Prostate gland (tissue), 2 donors: ENCODE measurements at regions not wholly inside any gene's neighbourhood (a gene's known extent, or its start where the extent isn't known, plus 50 kb on each side); places are given as distances from the start of the nearest gene placed in this dataset.

ENCODE experiments used
- DNase-seq: peaks from one replicate; pipeline ENCODE4 v3.0.0-alpha.2; 2019; ENCODE audit warnings: low spot score
- H3K27ac ChIP-seq, 2 donors: fragments of 200-600 bp; sonication (generic); 2 replicates each; pipeline ENCODE4 v1.5.1; 2017 to 2019
- H3K27me3 ChIP-seq: fragments of 200-600 bp; sonication (generic); replicated peaks from 2 replicates; pipeline ENCODE4 v1.5.1; 2019; ENCODE audit not compliant: insufficient read depth
- H3K36me3 ChIP-seq, 2 donors: fragments of 200-600 bp; sonication (generic); 1 replicate in 1 of 2; 2 replicates in 1 of 2; pipeline versions ENCODE4 v1.5.1 to v1.8.1; 2017 to 2019
- H3K4me1 ChIP-seq: fragments of 200-600 bp; sonication (generic); replicated peaks from 2 replicates; pipeline ENCODE4 v1.5.1; 2019
- H3K4me3 ChIP-seq, 2 donors: fragments of 200-600 bp; sonication (generic); 2 replicates each; pipeline ENCODE4 v1.5.1; 2017 to 2019
- H3K9me3 ChIP-seq: fragments of 200-600 bp; sonication (generic); 2 replicates; pipeline ENCODE4 v1.5.1; 2017
- CTCF ChIP-seq, 4 experiments: fragments of 200-600 bp in 2 of 4; fragments of 450-650 bp in 2 of 4; sonication (generic) in 2 of 4; IDR thresholded peaks; 1 replicate in 3 of 4; 2 replicates in 1 of 4; pipeline ENCODE4 v1.5.1; 2016 to 2019; ENCODE audit warnings: antibody characterized with exemption in 4 of 4, mild to moderate bottlenecking in 2 of 4, moderate library complexity in 2 of 4
- POLR2A ChIP-seq: fragments of 450-650 bp; IDR thresholded peaks from one replicate; pipeline ENCODE4 v1.6.1; 2016; ENCODE audit warnings: antibody characterized with exemption, mild to moderate bottlenecking
- POLR2AphosphoS5 ChIP-seq: sonication (generic); formaldehyde crosslinking; IDR thresholded peaks from one replicate; pipeline ENCODE4 v1.6.1; 2017; ENCODE audit warnings: antibody characterized with exemption
- WGBS: methylation state at CpG from one replicate; pipeline ENCODE4 v1.1.5; 2018; 5-methylcytosine and 5-hydroxymethylcytosine counted together
- intact Hi-C: fragments of 100-400 bp; cut with DNase I; formaldehyde crosslinking; loops from one replicate; pipeline ENCODE4 v1.14.2; 2022

- Histone ChIP-seq H3K27me3 (peaks cover 14% of the 10 kb centered on the region), H3K27ac (no peak overlapping the region), H3K4me3 (no peak overlapping the region), H3K4me1 (no peaks in the 10 kb centered on the region), H3K9me3 (no peaks in the 10 kb centered on the region), H3K36me3 (no peaks in the 10 kb centered on the region)
- intact Hi-C loops: loop anchor here (2.0 kb wide), 1 partner anchor 259 kb away; the partner anchor contains the start of gene OLFM1
- 35% methylated on average over 23 of the region's 23 CpGs for WGBS
- DNase-seq: no peak
- TF ChIP-seq POLR2AphosphoS5 (no peak), CTCF (IDR thresholded peaks at IDR 0.05) (no peak), POLR2A (no peak)
These were observed 133.7 kb upstream of the PPP1R26 start for GRCh38 chr9:135345775-135346433.

- peaks cover 14% of the 10 kb centered on the region for H3K27me3 ChIP-seq
- no peaks in the 10 kb centered on the region for H3K9me3 ChIP-seq
- no peak overlapping the region for H3K27ac ChIP-seq
- 57% methylated on average over 16 of the region's 16 CpGs for WGBS
- H3K4me1 ChIP-seq: no peaks in the 10 kb centered on the region
- no peaks in the 10 kb centered on the region for H3K36me3 ChIP-seq
- intact Hi-C loops: no loop called here
- H3K4me3 ChIP-seq: no peak overlapping the region
- no peak for DNase-seq
- TF ChIP-seq POLR2A (no peak), CTCF (IDR thresholded peaks at IDR 0.05) (no peak), POLR2AphosphoS5 (no peak)
These were observed 133.0 kb upstream of the PPP1R26 start for GRCh38 chr9:135346438-135347050.

GRCh38 chr9:135347461-135347860 is 132.1 kb upstream of the PPP1R26 start:
- TF ChIP-seq POLR2AphosphoS5 (no peak), POLR2A (no peak), CTCF (IDR thresholded peaks at IDR 0.05) (no peak)

GRCh38 chr9:135348076-135348787 is 131.3 kb upstream of the PPP1R26 start:
- H3K9me3 ChIP-seq: no peaks in the 10 kb centered on the region
- TF ChIP-seq POLR2A: no peak
- no peak for TF ChIP-seq POLR2AphosphoS5
- H3K27me3 ChIP-seq: peaks cover 14% of the 10 kb centered on the region
- intact Hi-C loops: no loop called here
- DNase-seq: no peak
- H3K4me1 ChIP-seq: no peaks in the 10 kb centered on the region
- no peak overlapping the region for H3K4me3 ChIP-seq
- H3K27ac ChIP-seq: no peak overlapping the region
- WGBS: 83% methylated on average over 22 of the region's 23 CpGs
- H3K36me3 ChIP-seq: no peaks in the 10 kb centered on the region

More at GRCh38 chr9:135347461-135347860, 132.1 kb upstream of the PPP1R26 start:
- H3K4me3 ChIP-seq: no peak overlapping the region
- peaks cover 14% of the 10 kb centered on the region for H3K27me3 ChIP-seq
- no peaks in the 10 kb centered on the region for H3K9me3 ChIP-seq
- DNase-seq: no peak
- H3K27ac ChIP-seq: no peak overlapping the region
- no peaks in the 10 kb centered on the region for H3K36me3 ChIP-seq
- WGBS: 82% methylated on average over 14 of the region's 14 CpGs
- H3K4me1 ChIP-seq: no peaks in the 10 kb centered on the region
- intact Hi-C loops: no loop called here

DNA sequence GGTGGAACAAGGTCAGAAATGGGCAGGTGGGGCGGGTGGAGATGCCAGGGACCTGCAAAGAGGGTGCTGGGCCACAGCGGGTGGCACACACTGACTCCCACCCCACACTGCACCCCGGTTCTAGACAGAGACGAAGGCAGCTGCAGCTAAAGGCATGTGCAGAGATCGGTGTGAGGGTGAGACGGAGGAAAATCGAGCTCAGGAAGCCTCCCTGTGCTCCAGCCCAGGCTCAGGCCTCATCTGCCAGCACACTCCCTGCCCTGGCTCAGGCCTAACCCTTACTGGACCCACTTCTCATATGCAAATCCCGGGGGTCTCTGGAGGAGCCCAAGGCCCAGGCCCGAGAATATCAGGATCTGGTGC is 130.8 kb upstream of the PPP1R26 start:
- Histone ChIP-seq H3K36me3 (no peaks in the 10 kb centered on the region), H3K27ac (no peak overlapping the region), H3K9me3 (no peaks in the 10 kb centered on the region), H3K27me3 (peaks cover 14% of the 10 kb centered on the region), H3K4me3 (no peak overlapping the region), H3K4me1 (no peaks in the 10 kb centered on the region)
- TF ChIP-seq POLR2A: no peak
- no peak for TF ChIP-seq POLR2AphosphoS5
- 88% methylated on average over 9 of the region's 9 CpGs for WGBS
- no peak for DNase-seq
- intact Hi-C loops: no loop called here
